Activated CD8-positive, alpha-beta T cell treated with anti-CD3 and anti-CD28 coated beads, Interleukin-2, amount 10 ng/mL, durations not matched to agents 7 days and 5 days (primary cell): ENCODE measurements at regions not wholly inside any gene's neighbourhood (a gene's known extent, or its start where the extent isn't known, plus 50 kb on each side); places are given as distances from the start of the nearest gene placed in this dataset.

ENCODE experiments used
- ATAC-seq: fragments of 150-1000 bp; cut with Tn5 transposase; one replicate; pipeline ENCODE4 v1.10.0; 2021; ENCODE audit warnings: moderate library complexity
- CTCF ChIA-PET: fragments of 350-600 bp; sonication (Branson Sonifier 250); formaldehyde crosslinking; loops from one replicate; lab custom pipeline; 2021; ENCODE audit warnings: antibody characterized with exemption; lab: Charles Lee
- POLR2A ChIA-PET: fragments of 350-600 bp; sonication (Branson Sonifier 250); formaldehyde crosslinking; loops from one replicate; lab custom pipeline; 2021; ENCODE audit warnings: antibody characterized with exemption; lab: Charles Lee
- DNase-seq: peaks from one replicate; pipeline ENCODE4 v3.0.0-alpha.2; 2020
- H3K27ac Mint-ChIP-seq: one replicate; pipeline ENCODE4 v1.8.0; 2021; ENCODE audit warnings: mild to moderate bottlenecking, mixed read lengths
- H3K27me3 Mint-ChIP-seq: one replicate; pipeline ENCODE4 v1.8.0; 2021; ENCODE audit warnings: low read depth, mixed read lengths
- H3K36me3 Mint-ChIP-seq: one replicate; pipeline ENCODE4 v1.8.0; 2021; ENCODE audit warnings: low read depth, mixed read lengths
- H3K4me1 Mint-ChIP-seq: one replicate; pipeline ENCODE4 v1.8.0; 2021; ENCODE audit warnings: low read depth, mixed read lengths
- H3K4me3 Mint-ChIP-seq: one replicate; pipeline ENCODE4 v1.8.0; 2021; ENCODE audit warnings: mild to moderate bottlenecking, mixed read lengths
- H3K9me3 Mint-ChIP-seq: one replicate; pipeline ENCODE4 v1.8.0; 2022; ENCODE audit warnings: mixed read lengths; ENCODE audit not compliant: insufficient read depth

GRCh38 chr15:29926083-29926388 is 103.8 kb upstream of the TJP1 start:
- Mint-ChIP-seq H3K4me3 (no peak overlapping the region), H3K4me1 (no peaks in the 10 kb centered on the region), H3K9me3 (no peaks in the 10 kb centered on the region), H3K27me3 (peaks cover 20% of the 10 kb centered on the region), H3K27ac (no peak overlapping the region), H3K36me3 (no peaks in the 10 kb centered on the region)
- CTCF ChIA-PET: interaction anchor here (0.6 to 1.5 kb wide), 9 partner anchors 10 to 257 kb away, joined by 3 to 8 read pairs (median 3); no protein-coding TSS in a partner anchor
- ATAC-seq (no peak), DNase-seq (no peak)
- POLR2A ChIA-PET: no interaction called here

GRCh38 chr15:29925227-29926082 is 103.2 kb upstream of the TJP1 start:
- peak; percentile 31 for DNase-seq
- no peaks in the 10 kb centered on the region for H3K9me3 Mint-ChIP-seq

GRCh38 chr15:29924750-29925149 is 102.5 kb upstream of the TJP1 start:
- Mint-ChIP-seq H3K4me1 (no peaks in the 10 kb centered on the region), H3K4me3 (no peak overlapping the region)

More at GRCh38 chr15:29925227-29926082, 103.2 kb upstream of the TJP1 start:
- Mint-ChIP-seq H3K27ac (no peak overlapping the region), H3K27me3 (peaks cover 19% of the 10 kb centered on the region), H3K4me1 (no peaks in the 10 kb centered on the region), H3K4me3 (no peak overlapping the region), H3K36me3 (no peaks in the 10 kb centered on the region)
- ATAC-seq: no peak
- ChIA-PET POLR2A (no interaction called here), CTCF (interaction anchor here (0.6 to 1.5 kb wide), 9 partner anchors 10 to 257 kb away, joined by 3 to 8 read pairs (median 3); no protein-coding TSS in a partner anchor)

DNA sequence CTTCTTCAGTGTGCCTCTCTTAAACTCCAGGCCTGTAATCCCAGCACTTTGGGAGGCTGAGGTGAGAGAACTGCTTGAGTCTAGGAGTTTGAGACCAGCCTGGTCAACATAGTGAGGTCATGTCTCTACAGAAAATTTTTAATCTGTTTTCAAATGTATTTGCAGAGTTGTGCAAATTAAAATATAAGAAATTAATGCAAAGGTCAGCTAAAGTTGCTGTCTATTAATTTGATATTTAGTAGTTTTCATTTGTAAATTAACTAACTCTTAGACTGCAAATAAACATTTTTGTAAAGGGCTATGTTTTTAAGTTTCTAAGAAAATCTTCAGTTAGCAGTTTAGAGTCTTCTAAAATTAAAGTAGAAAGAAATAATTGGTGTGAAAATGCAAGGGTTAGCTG is 99.9 kb upstream of the TJP1 start:
- H3K27me3 Mint-ChIP-seq: peaks cover 19% of the 10 kb centered on the region
- CTCF ChIA-PET: no interaction called here
- no peaks in the 10 kb centered on the region for H3K9me3 Mint-ChIP-seq
- no peak overlapping the region for H3K27ac Mint-ChIP-seq
- DNase-seq (no peak), ATAC-seq (no peak)
- POLR2A ChIA-PET: no interaction called here
- no peaks in the 10 kb centered on the region for H3K36me3 Mint-ChIP-seq
- no peak overlapping the region for H3K4me3 Mint-ChIP-seq
- no peaks in the 10 kb centered on the region for H3K4me1 Mint-ChIP-seq

More at GRCh38 chr15:29924750-29925149, 102.5 kb upstream of the TJP1 start:
- no peaks in the 10 kb centered on the region for H3K9me3 Mint-ChIP-seq
- no peaks in the 10 kb centered on the region for H3K36me3 Mint-ChIP-seq
- POLR2A ChIA-PET: no interaction called here
- H3K27ac Mint-ChIP-seq: no peak overlapping the region
- H3K27me3 Mint-ChIP-seq: peaks cover 17% of the 10 kb centered on the region
- ATAC-seq (no peak), DNase-seq (no peak)
- CTCF ChIA-PET: no interaction called here

GRCh38 chr15:29921130-29921601 is 98.9 kb upstream of the TJP1 start:
- no peak for DNase-seq
- H3K27ac Mint-ChIP-seq: no peak overlapping the region
- POLR2A ChIA-PET: no interaction called here
- CTCF ChIA-PET: no interaction called here
- no peak overlapping the region for H3K4me3 Mint-ChIP-seq
- H3K9me3 Mint-ChIP-seq: no peaks in the 10 kb centered on the region
- peaks cover 20% of the 10 kb centered on the region for H3K27me3 Mint-ChIP-seq
- H3K36me3 Mint-ChIP-seq: no peaks in the 10 kb centered on the region
- H3K4me1 Mint-ChIP-seq: no peaks in the 10 kb centered on the region
- no peak for ATAC-seq

GRCh38 chr15:29920515-29920914 is 98.2 kb upstream of the TJP1 start:
- DNase-seq: no peak
- ChIA-PET POLR2A (no interaction called here), CTCF (no interaction called here)
- H3K36me3 Mint-ChIP-seq: no peaks in the 10 kb centered on the region
- H3K27me3 Mint-ChIP-seq: peaks cover 17% of the 10 kb centered on the region
- H3K27ac Mint-ChIP-seq: no peak overlapping the region
- H3K4me1 Mint-ChIP-seq: no peaks in the 10 kb centered on the region
- no peak for ATAC-seq
- H3K4me3 Mint-ChIP-seq: no peak overlapping the region
- H3K9me3 Mint-ChIP-seq: no peaks in the 10 kb centered on the region

- no peaks in the 10 kb centered on the region for H3K9me3 Mint-ChIP-seq
- H3K4me3 Mint-ChIP-seq: no peak overlapping the region
- H3K36me3 Mint-ChIP-seq: no peaks in the 10 kb centered on the region
- DNase-seq: no peak
- ChIA-PET POLR2A (no interaction called here), CTCF (no interaction called here)
- peaks cover 19% of the 10 kb centered on the region for H3K27me3 Mint-ChIP-seq
- no peak for ATAC-seq
- H3K27ac Mint-ChIP-seq: no peak overlapping the region
- no peaks in the 10 kb centered on the region for H3K4me1 Mint-ChIP-seq
Observed at GRCh38 chr15:29919380-29919881, 97.2 kb upstream of the TJP1 start.

- POLR2A ChIA-PET: no interaction called here
- peaks cover 12% of the 10 kb centered on the region for H3K27me3 Mint-ChIP-seq
Observed at GRCh38 chr15:29917600-29918597, 95.6 kb upstream of the TJP1 start.

GRCh38 chr15:29914511-29914926 is 92.3 kb upstream of the TJP1 start:
- H3K9me3 Mint-ChIP-seq: peaks cover 6% of the 10 kb centered on the region
- CTCF ChIA-PET: interaction anchor here (0.9 kb wide), 1 partner anchor 11 kb away, joined by 3 read pairs; no protein-coding TSS in a partner anchor
- no peak for DNase-seq

More at GRCh38 chr15:29917600-29918597, 95.6 kb upstream of the TJP1 start:
- Mint-ChIP-seq H3K27ac (no peak overlapping the region), H3K4me3 (no peak overlapping the region), H3K36me3 (no peaks in the 10 kb centered on the region), H3K9me3 (no peaks in the 10 kb centered on the region), H3K4me1 (no peaks in the 10 kb centered on the region)
- ATAC-seq (no peak), DNase-seq (no peak)
- CTCF ChIA-PET: no interaction called here

DNA sequence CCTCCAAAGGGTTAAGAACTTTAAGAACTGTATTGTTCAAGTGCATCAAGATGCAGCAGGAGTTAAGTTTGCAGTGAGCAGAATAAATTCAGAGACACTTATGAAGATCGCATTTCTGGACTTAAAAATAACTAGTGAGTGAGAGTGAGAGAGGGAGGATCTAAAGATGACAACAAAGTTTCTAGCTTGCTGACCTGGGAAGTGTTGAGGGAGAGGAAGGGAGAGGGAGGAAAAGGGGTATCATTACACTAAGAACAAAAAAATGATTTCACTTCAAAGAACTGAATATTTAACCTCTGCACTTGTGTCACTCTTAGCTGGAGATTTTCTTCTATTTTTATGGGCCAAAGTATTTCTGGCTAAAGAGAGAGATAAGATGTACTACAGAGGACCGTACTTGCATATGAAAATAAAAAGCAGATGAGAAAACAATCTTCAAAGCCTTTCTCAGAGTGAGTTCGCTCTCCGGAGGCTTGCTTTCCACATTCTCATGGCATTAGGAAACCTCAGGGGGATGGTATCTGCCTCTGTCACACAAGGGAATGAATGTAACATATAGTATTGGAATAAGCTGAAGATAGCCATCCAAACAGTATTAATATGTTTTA is 91.4 kb upstream of the TJP1 start:
- no peak for ATAC-seq
- CTCF ChIA-PET: interaction anchor here (0.9 kb wide), 1 partner anchor 12 kb away, joined by 3 read pairs; no protein-coding TSS in a partner anchor
- H3K27me3 Mint-ChIP-seq: peaks cover 6% of the 10 kb centered on the region

More at GRCh38 chr15:29914511-29914926, 92.3 kb upstream of the TJP1 start:
- H3K27ac Mint-ChIP-seq: no peak overlapping the region
- no peak overlapping the region for H3K4me3 Mint-ChIP-seq
- H3K4me1 Mint-ChIP-seq: no peaks in the 10 kb centered on the region
- POLR2A ChIA-PET: no interaction called here
- ATAC-seq: no peak
- H3K36me3 Mint-ChIP-seq: no peaks in the 10 kb centered on the region
- peaks cover 6% of the 10 kb centered on the region for H3K27me3 Mint-ChIP-seq

DNA sequence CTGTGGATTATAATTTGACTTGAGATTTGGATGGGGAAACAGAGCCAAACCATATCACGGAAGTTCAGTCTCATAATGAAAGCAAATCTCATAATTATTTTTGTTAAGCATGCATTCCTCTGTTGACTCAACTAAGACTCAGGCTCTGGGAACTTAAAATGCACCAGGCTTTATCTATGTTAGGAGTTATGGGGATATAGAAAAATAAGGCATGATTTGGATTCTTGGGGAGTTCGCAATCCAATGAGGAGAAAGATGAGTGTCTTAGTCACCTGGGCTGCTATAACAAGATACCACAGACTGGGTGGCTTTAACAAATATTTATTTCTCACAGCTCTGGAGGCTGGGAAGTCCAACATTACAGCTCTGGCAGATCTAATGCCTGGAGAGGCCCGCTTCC is 89.4 kb upstream of the TJP1 start:
- Mint-ChIP-seq H3K27me3 (peaks cover 4% of the 10 kb centered on the region), H3K4me1 (no peaks in the 10 kb centered on the region), H3K27ac (no peak overlapping the region), H3K36me3 (no peaks in the 10 kb centered on the region), H3K4me3 (no peak overlapping the region), H3K9me3 (peaks cover 9% of the 10 kb centered on the region)
- ATAC-seq (no peak), DNase-seq (no peak)
- POLR2A ChIA-PET: no interaction called here
- CTCF ChIA-PET: no interaction called here

More for the DNA sequence above, 91.4 kb upstream of the TJP1 start:
- H3K4me3 Mint-ChIP-seq: no peak overlapping the region
- no peak overlapping the region for H3K27ac Mint-ChIP-seq
- H3K9me3 Mint-ChIP-seq: peaks cover 6% of the 10 kb centered on the region
- DNase-seq: no peak
- no peaks in the 10 kb centered on the region for H3K36me3 Mint-ChIP-seq
- no peaks in the 10 kb centered on the region for H3K4me1 Mint-ChIP-seq
- POLR2A ChIA-PET: no interaction called here
